ENCODE measurements at regions not wholly inside any gene's neighbourhood (a gene's known extent, or its start where the extent isn't known, plus 50 kb on each side); places are given as distances from the start of the nearest gene placed in this dataset.
"Not testable (repeated sequence)": the region's sequence is repeated elsewhere in the genome, so short reads cannot be mapped to it uniquely, and the experiment has no call there.

DNA sequence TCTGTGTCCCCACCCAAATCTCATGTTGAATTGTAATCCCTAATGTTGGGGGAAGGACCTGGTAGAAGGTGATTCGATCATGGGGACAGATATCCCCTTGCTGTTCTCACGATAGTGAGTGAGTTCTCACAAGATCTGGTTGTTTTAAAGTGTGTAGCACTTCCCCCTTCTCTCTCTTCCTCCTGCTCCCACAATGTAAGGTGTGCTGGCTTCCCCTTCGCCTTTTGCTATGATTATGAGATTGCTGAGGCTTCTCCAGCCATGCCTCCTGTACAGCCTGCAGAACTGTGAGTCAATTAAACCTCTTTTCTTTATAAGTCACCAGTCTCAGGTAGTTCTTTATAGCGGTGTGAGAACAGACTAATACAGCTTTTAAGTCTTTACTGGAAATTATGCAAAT, 193.3 kb upstream of the RBBP8 start:
- no peak for DNase-seq (ENCODE audit: low spot score)

DNA sequence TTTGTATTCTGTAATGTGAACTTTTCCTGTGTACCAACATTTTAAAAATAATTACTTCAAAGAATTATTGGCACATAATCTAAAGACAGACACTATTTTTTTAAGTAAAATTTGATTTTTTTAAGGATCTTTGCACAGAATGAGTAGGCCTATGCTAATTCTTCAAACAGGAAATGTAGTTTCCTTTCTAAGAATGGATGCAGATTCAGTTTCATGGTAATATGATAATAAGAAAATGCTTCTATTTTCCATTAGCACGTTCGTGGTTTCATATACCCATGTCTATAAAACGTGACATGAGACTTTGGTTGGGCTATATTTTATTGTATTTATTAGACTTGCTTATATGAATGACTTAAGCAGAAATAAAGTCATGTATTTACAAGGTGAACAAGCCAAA, 191.8 kb upstream of the RBBP8 start:
- no peak for DNase-seq (ENCODE audit: low spot score)

DNA sequence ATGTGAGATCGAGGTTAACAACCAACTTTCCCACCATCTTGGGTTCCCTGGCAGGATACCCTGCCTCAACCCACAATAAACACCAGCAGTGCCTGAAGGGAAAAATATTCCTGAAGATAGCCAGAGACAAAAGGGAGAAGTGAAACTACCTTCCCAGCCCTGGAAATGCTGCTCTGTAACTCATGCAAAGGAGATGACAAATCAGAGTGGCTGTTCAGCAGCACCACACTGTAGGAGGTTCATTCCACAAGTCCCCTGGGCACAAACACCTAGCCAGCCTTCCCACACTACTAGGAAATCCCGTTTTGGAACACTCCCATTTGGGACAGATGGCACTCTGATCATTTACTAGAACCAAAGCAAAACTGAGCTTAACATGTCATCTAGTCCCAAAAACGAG, 190.7 kb upstream of the RBBP8 start:
- DNase-seq (ENCODE audit: low spot score), result no peak

DNA sequence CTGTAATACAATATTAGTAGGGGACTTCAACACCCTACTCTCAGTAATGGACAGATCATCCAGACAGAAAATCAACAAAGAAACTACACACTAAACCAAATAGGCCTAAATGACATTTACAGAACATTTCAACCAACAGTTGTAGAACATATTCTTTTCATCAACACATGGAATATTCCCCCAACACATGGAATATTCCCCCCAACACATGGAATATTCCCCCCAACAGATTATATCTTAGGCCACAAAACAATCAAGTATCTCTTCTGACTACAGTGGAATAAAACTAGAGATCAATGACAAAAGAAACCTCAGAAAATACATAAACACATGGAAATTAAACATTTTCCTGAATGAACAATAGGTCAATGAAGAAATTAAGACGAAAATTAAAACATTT, 187.2 kb upstream of the RBBP8 start:
- DNase-seq (ENCODE audit: low spot score), result no peak

DNA sequence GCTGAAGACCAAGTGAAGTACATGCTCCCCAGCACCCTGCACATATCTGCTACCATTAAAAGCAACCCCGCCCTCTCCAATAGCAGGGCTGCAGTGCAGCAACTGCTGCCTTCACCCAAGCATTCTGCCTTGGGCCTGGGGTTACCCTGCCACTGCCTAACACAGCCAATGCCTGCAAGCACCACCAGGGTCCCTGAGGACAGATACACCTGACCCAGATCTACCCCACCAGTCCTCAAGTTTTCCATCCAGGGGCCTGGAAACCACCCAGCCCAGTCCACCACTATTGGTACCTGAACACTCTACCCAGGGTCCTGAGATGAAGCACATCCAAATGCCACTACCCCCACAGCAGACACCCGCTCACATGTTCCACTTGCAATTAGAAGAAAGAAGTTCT, 181.1 kb upstream of the RBBP8 start:
- DNase-seq (ENCODE audit: low spot score), result no peak

DNA sequence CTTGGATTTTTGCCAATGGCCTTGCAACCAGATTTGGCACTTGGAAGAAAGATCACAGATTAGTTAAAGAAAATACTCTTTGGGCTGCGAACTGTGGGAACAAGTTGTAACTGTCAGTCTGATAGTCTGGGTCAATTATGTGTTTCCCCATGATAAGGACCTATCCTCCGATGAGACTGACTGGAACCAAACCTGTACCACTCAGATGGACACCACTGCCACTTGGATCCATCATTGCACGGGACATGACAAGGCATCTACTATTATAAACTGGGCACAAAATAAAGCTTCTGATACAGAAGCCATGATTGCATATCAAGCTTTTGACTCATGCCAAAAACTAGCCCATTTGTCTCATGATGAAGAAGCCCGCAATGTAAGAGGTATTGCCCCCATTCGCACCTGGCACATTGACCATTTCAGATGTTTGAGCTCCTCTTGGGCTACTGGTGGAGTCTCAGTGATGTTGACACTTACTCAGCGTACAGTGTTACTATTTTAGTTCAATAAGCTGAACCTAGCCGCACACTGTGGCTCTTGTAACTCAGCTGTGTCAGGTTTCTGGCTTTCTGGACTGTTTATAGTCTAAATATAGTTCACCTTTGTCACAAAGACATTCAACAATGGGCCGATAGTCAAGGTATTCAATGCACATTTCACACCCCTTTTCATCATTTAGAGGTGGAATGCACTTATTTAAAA, 179.8 kb upstream of the RBBP8 start:
- no peak for DNase-seq (ENCODE audit: low spot score)

DNA sequence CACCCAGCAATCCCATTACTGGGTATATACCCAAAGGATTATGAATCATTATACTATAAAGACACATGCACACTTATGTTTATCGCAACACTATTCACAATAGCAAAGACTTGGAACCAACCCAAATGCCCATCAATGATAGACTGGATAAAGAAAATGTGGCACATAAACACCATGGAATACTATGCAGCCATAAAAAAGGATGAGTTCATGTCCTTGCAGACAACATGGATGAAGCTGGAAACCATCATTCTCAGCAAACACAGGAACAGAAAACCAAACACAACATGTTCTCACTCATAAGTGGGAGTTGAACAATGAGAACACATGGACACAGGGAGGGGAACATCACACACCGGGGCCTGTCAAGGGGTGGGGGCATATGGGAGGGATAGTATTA, 169.1 kb upstream of the RBBP8 start:
- not testable (repeated sequence) for DNase-seq (ENCODE audit: low spot score)

DNA sequence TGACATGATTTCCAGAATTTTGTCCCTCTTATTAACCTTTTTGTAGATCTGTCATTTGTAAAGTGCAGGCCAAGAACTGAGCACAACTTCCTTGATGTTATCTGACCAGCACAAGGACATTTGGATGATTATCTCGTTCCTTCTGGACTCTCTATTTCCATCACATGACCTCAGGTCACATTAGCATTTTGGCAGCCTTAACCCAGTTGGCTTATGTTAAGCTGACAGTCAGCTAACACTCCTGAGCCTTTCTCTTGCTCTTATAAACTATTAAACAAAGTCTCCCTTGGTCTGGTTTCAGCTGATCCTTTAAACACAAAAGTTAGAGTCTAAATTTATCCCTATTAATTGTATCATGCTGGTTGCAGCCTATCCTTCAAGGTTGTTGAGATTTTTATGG, 167.2 kb upstream of the RBBP8 start:
- no peak for DNase-seq (ENCODE audit: low spot score)

DNA sequence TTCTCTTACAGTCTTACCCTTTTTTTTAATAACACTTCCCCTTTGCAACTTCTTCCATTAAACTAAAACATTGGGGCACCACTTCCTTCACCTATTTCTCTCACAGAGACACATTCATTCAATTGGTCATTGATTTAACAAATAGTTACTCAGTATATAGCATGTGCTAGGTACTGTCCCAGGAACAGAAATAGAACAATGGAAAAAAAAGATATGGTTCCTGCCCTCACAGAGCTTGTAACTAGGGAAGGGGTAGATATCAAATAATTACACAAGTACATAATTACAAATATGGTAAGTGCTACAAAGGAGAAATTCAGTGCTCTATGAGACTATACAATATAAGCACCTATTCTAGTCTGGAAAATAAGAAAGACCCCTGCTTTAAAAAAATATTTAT, 165.5 kb upstream of the RBBP8 start:
- DNase-seq (ENCODE audit: low spot score), result no peak

DNA sequence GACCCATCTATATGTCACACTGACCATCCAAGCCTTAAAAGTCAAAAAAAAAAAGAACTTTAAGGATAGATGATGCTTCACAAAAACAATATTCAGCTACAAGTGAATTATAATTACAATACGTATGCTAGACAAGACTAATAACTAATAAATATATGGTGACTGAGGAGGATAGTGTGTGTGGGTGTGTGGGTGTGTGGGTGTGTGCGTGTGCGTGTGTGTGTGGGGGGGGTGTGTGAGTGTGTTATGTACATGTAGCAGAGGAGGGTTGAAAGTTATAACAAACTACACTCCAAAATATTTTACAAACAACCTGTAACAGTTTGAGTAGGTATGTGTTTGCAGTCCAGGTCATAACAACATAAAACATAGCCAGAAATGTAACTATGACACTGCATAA, 159.2 kb upstream of the RBBP8 start:
- no peak for DNase-seq (ENCODE audit: low spot score)

DNA sequence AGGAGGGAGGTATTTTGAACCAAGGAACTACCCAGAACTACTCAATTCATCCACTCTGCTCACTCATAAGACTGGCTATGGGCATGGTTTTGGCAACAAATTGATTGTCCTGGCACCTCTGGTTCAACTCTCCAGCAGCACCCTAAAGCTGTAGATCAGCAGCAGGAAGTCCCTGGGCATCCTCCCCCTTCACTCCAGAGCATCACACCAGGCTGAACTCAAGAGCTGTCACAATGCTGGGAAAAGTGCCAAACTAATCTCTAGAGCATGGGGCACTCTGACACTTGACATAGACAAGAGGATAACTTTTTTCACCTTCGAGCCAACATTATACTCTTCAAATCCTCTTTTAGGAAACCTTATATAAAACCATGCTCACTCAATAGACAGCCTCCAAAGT, 154.1 kb upstream of the RBBP8 start:
- no peak for DNase-seq (ENCODE audit: low spot score)

DNA sequence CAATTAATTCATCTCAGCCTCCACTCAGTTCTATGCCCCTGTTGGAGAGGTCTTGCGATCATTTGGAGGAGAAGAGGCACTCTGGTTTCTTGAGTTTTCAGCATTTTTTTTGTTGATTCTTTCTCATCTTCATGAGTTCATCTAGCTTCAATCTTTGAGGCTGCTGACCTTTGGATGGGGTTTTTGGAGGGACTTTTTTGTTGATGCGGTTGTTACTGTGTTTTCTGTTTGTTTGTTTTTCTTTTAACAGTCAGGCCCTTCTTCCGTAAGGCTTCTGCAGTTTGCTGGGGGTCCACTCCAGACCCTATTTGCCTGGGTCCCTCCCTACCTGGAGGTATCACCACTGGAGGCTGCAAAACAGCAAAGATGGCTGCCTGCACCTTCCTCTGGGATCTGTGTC, 149.9 kb upstream of the RBBP8 start:
- DNase-seq (ENCODE audit: low spot score), result no peak

DNA sequence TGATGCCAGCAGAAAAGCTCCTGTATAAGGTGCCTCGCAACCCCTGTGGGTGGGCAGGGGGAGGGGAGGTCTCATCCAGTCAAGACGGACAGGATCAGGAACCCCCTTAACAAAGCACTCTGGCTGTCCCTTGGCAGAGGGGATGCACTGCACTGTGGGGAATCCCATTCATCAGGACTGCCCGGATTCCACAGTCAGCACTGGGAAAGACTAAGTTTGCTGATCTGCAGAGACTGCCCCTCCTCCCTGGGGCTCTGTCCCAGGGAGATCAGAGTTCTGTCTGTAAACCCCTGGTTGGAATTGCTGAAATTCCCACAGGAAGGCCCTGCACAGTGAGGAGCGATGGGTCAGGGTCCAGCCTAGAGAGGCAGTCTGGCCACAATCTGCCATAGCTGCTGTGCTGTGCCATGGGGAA, 149.5 kb upstream of the RBBP8 start:
- DNase-seq (ENCODE audit: low spot score), result no peak

DNA sequence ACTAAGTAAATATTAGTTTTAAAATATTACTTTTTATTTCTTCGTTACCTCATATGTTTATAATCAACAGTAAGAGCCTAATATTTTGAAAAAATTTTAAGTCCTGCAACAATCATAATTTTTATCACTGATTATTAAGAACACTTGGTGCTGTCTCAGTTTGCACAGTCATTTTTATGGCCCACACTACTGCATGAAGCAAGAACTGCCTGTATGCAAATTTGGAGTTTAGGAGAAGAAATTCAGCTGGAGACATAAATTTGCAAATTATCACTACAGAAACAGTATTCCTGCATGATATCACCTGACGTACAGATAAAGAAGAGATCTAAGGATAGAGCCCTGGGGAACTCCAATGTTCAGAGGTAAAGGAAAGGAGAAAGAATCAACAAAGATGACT, 144.1 kb upstream of the RBBP8 start:
- DNase-seq (ENCODE audit: low spot score), result no peak

DNA sequence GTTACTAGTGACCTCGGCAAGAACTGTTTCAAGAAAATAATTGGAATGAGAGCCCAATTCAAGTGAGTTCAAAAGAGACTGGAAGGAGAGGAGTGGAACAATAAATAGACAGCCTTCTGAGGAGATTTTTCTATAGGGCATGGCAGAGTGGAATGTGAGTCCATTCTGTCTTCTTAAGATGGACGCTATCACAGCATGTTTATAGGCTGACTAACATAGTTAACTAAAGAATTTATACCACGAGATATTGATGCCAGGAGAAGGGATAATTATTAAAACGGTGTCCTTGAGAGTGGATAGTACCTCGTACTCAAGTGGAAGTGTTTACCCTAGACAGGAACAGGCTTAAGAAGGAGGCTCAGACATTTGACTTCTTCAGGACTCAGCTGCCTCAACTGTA, 143.5 kb upstream of the RBBP8 start:
- DNase-seq (ENCODE audit: low spot score), result no peak

DNA sequence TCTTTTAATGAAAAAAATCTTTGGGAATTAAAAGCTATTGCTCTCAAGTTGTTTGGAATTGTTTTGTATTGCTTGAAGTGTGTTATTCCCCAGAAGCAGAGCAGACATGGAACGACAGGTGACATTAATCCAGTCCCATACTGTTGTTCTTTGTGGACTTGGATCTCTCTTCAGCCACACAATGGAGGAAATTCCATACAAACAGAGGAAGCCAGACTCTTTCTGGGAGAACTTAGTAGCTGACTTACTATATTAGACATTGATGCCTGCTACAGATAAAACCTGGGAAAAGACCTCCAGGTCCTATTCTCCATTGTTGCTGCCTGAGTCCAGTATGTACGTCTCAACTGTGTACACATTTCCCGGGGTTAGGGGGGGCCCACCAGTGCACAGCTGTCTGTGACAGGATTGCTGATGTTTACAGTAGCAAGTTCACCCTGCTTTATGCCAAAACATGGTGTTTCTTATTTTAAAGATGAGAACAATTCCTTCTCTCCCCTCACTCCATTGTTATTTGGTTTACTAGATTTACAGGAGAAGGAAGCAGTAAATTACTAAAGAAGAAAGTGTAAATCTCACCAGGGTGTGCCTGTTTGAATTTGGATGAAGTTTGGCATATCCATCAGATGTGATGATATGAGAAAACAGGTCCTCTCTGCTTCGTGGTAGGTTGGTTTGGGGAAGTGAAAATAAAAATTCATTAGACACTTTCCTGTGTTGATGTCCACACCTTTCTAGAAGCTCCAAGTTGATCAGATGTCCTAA, 142.4 kb upstream of the RBBP8 start:
- no peak for DNase-seq (ENCODE audit: low spot score)

DNA sequence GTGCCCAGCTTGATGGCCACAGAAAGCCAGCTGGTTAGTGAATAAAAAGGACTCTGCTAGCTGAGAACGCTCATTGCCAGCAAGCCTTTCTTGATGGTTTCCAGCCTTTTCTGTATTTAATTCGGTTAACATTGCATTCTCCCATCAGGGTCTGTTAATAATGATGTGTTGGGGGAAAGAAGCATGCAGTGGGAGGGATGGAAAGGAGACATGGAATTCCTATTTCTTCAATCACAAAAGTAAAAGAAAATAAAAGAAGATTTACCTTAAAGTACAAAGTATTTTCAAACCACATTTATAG, 141.9 kb upstream of the RBBP8 start:
- no peak for DNase-seq (ENCODE audit: low spot score)

DNA sequence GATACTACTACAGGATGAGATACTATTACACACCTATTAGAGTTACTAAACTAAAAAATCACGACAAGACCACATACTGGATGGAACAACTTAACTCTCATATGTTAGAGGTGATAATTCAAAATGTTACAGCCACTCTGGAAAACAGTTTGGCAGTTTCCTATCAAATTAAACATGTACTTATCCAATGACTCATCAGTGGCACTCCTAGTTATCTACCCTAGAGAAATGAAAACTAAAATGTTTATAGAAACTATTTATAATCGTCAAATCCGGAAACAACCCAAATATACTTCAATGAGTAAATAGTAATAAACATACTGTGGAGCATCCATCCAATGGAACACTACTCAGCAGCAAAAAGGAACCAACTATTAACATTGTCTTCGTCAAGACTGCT, 137.0 kb upstream of the RBBP8 start:
- DNase-seq (ENCODE audit: low spot score), result no peak

DNA sequence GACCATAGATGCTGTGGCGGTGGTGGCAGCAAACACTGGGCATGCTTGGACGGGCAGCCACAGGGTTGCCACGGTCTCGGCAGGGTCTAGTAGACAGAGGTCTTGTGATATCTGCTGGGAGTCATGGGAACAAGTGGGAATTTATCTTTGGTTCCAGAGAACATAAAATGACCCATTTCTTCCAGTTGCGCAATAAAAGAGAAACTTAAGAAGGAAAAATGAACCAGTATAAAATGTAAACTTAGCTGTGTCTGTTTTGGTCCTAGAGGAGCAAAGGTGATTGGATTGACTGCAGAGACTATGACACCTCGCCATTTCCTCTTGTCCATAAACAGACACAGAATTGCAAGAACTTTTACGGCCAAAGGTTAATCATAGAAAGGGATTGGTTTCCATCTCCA, 132.6 kb upstream of the RBBP8 start:
- DNase-seq (ENCODE audit: low spot score), result no peak

DNA sequence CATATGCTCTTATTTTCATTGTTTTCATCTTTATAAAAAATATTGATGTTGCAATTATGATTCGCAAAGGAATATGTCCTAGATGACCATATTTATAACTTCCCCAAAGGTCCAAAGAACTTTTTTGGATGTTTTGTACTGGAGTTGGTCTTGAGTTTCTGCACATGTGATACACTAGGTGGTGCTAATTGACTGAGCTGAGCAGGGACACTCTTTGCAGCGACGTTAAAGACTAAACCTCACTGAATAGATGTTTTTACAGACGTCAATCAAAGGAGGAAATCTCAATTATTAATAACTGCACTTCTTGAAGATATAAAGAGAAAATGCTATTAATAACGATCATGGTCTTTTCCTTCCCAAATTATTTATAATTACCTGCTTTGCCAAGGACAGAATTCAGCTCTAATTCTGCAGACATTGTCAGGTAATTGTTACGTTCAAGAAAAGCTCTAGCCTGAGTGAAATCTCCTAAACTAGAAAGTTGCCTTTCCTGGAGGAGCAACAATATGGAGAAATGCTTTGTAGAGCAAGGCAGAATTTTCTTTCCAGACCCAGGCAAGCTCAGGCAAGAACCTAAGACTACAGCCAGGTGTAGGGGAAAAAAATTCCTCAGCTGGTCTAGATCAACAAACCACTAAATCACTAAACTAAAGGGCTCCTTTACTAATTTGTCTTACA, 119.3 kb upstream of the RBBP8 start:
- peak; percentile 50 for DNase-seq (ENCODE audit: low spot score)

DNA sequence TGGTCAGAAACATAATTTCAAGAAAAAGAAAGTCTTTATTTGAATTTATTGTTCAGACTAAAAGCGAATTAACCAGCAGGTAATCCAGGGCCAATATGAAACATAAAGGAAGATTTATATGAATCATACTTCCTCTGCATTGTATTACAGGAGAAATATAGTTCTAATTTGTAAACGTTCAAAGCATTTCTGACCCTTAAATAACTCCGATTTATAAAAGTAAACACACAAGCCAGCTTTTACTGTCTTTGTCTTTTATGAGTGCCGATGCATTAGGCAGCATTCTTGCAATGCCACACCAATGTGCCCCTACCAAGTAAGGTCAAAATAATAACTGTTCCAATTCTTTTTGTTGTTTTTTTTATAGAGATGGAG, 118.8 kb upstream of the RBBP8 start:
- DNase-seq (ENCODE audit: low spot score), result peak; percentile 30

DNA sequence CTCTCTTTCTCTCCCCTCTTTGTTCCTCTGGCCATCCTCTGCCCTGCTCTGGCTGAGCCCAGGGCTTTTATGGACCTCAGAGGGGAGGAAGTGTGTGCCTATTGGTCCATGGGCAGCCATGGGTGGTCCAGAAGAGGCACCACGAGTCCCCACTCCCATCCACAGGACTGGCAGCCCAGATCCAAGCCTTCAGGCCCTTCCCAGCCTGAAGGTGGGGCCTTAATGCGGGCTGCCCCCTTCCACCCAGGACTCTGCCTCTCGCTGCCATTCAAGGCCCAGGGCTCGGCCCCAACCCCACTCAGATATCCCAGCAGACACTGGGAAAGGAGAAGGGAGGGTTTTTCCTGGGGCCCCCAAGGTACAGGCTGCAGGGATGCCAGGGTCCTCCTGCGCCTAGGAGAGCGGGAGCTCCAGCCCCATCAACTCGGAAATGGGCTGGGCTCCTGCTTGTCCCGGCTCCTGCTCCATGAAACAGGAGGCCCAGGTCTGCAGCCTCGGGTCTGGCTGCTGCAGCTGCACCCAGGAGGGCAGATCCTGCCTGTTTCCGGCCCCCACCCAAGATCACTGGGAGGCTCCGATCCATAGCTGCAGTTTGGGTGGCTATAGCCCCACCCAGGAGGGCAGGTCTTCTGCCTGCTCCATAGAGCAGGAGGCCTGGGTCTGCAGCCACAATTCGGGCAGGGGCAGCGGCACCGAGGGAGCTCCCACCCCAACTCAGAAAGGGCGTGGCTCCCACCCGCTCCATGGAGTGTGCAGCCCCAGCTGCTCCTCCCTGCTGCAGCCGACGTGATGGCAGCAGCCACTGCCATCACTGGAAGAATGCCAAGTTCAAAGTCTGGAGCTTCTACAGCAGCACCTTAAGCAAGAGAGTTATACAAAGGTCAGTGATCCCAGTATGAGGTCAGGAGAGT, 116.6 kb upstream of the RBBP8 start:
- DNase-seq (ENCODE audit: low spot score), result no peak

DNA sequence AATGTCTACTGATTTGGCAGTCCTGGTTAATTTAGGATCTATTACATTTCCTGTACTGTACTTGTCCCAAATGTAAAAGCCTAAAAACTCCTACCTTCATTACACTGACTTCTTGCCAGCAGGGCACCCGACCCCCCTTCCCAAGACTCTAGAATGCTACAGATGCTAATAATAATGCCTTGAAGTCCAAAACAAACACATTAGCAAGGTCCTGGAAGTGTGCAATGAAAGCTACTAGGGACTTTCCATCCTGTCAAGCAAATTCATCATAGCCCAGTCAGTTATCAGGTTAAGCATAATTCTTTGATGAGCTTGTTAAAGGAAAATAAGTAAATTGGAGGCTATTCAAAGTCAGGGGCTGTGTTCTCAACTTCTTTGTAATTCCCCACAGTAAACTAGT, 115.3 kb upstream of the RBBP8 start:
- no peak for DNase-seq (ENCODE audit: low spot score)
